HFF-Myc (cell line): ENCODE measurements at regions not wholly inside any gene's neighbourhood (a gene's known extent, or its start where the extent isn't known, plus 50 kb on each side); places are given as distances from the start of the nearest gene placed in this dataset.
"Not testable (repeated sequence)": the region's sequence is repeated elsewhere in the genome, so short reads cannot be mapped to it uniquely, and the experiment has no call there.

ENCODE experiments used
- DNase-seq: peaks from one replicate; pipeline ENCODE4 v3.0.0-alpha.2; 2011; ENCODE audit warnings: low read depth; ENCODE audit errors: extremely low read depth
- H3K4me3 ChIP-seq: replicated peaks from 2 replicates; pipeline ENCODE4 v1.5.1; 2011; ENCODE audit warnings: low read depth, mild to moderate bottlenecking, control low read depth, low read length
- CTCF ChIP-seq: IDR thresholded peaks from 2 replicates; pipeline ENCODE4 v1.5.1; 2012; ENCODE audit warnings: mild to moderate bottlenecking, low read depth, low read length, control low read depth; ENCODE audit errors: missing control alignments

GRCh38 chr10:36781570-36781969 lies 343.8 kb upstream of the ANKRD30A start:
- TF ChIP-seq CTCF: no peak
- no peak for DNase-seq
- H3K4me3 ChIP-seq: no peak overlapping the region

- no peak for TF ChIP-seq CTCF
Observed at GRCh38 chr10:36780158-36780557, 345.2 kb upstream of the ANKRD30A start.

DNA sequence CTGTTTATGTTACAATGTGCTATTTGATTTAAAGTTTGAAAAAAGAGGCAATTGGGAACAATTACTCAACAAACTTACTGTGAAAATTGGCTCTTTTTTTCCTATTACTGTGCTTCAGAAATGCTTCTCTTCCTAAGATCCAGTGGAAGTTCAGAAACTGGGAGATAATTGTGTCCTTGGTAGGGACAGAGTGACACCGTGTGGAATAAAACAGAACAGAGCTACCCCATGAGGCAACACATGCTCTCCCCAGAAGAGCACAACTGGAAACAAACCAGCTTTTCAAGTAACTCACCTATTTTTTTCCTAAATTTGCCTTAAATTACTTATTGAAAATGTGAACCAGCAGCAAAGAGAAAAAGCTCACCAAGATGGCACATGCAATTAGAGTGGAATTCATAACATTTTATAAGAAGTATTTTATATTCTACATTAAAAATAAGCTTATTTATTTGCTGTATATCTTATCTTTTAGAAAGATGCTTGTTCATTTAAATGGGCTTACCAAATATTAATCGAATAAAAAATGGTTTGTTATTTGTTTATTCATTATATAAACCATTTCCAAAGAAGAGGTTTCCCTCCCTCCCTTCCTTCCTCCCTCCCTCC lies 346.1 kb upstream of the ANKRD30A start:
- H3K4me3 ChIP-seq: no peak overlapping the region
- DNase-seq: peak; percentile 10
- TF ChIP-seq CTCF: peak; percentile 28

More at GRCh38 chr10:36780158-36780557, 345.2 kb upstream of the ANKRD30A start:
- H3K4me3 ChIP-seq: no peak overlapping the region
- no peak for DNase-seq

DNA sequence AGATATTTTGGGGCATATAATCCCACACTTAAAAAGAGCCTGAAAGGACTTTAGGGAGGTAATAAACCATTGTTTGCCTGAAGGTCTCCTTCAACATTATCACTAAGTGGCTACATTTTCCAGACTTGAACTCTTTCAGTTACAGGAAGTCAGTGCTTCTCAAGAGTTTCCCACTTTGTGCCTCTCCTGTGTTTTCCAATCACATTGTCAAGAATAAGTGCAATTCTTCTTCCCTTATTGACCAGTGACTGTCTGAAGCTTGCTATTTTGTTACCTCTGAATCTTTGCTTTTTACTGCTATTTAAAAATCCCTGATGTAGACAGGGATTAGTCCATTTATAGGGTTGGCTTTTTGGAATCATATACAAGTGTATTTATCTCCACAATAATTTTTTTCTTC lies 346.7 kb upstream of the ANKRD30A start:
- no peak for TF ChIP-seq CTCF
- DNase-seq: no peak
- no peak overlapping the region for H3K4me3 ChIP-seq

GRCh38 chr10:36773652-36774051 lies 351.7 kb upstream of the ANKRD30A start:
- TF ChIP-seq CTCF: no peak
- no peak for DNase-seq
- H3K4me3 ChIP-seq: no peak overlapping the region

DNA sequence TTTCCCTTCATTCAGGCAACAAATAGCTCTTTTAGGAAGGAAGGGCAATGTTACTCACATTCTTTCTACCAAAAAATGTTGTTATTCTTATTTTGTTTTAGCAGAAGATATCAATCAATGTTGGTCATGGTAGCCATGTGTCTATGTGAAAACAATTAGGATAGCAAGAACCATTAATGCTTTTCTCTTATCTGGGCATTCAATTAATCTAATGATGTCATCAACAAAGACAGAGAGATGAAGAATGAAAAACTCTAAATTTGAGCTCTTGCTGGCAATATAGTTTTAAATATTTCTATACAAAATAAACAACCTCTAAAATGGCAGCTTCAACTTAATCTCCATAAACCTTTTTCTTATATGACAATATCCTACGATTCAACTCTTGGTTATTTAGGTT lies 353.7 kb upstream of the ANKRD30A start:
- DNase-seq: no peak
- no peak overlapping the region for H3K4me3 ChIP-seq
- no peak for TF ChIP-seq CTCF

DNA sequence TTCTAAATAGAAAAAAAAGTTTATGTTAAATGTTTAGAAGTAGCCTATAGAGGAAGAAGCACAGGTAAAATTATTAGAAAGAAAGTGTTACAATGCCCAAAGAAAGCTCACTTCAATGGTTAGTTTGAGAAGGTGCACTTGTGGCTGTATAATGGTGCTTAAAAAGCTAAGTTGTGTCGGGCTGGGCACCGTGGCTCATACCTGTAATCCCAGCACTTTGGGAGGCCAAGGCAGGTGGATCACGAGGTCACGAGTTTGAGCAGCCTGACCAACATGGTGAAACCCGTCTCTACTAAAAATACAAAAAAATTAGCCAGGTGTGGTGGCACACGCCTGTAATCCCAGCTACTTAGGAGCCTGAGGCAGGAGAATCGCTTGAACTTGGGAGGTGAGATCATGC lies 355.7 kb upstream of the ANKRD30A start:
- not testable (repeated sequence) for H3K4me3 ChIP-seq, DNase-seq
